SIG-M5 treated with dmso at 0.1 percent for 504 hours (cell line): ENCODE measurements at regions not wholly inside any gene's neighbourhood (a gene's known extent, or its start where the extent isn't known, plus 50 kb on each side); places are given as distances from the start of the nearest gene placed in this dataset.
A peak's percentile ranks its signal among the peaks of the same experiment; 100 is the strongest.

Source experiments
- DNase-seq: peaks from one replicate; lab custom pipeline; 2025; ENCODE audit not compliant: unreplicated experiment; lab: John Stamatoyannopoulos, UW

DNA sequence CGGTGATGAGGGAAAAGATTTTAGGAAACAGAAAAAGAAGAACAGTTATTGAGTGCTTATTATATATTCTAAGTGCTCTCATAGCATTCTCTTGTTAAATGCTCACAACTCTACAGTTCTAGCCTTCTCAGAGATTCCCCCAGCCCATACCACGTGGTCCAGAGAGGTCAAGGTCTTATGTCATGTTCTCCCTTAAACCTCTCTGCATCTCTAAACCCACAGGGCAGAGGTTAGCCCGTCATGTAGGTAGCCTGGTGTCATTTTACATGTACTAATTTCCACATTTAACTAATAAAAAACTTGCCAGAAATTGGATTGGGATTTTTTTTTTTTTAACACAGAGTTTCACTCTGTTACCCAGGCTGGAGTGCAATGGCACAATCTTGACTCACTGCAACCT is 178.0 kb downstream of the CEMIP2 start:
- no peak for DNase-seq

DNA sequence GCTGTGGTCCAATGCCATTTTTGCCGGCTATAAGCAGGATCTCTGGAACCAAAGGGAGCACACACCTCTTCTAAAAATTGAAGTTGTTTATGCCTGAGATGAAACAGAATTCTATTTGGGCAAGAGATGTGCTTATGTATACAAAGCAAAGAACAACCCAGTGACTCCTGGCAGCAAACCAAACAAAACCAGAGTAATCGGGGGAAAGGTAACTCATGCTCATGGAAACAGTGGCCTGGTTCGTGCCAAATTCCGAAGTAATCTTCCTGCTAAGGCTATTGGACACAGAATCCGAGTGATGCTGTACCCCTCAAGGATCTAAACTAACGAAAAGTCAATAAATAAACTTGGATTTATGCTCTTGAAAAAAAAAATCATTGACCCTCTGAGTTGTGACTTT is 178.7 kb downstream of the CEMIP2 start:
- no peak for DNase-seq

DNA sequence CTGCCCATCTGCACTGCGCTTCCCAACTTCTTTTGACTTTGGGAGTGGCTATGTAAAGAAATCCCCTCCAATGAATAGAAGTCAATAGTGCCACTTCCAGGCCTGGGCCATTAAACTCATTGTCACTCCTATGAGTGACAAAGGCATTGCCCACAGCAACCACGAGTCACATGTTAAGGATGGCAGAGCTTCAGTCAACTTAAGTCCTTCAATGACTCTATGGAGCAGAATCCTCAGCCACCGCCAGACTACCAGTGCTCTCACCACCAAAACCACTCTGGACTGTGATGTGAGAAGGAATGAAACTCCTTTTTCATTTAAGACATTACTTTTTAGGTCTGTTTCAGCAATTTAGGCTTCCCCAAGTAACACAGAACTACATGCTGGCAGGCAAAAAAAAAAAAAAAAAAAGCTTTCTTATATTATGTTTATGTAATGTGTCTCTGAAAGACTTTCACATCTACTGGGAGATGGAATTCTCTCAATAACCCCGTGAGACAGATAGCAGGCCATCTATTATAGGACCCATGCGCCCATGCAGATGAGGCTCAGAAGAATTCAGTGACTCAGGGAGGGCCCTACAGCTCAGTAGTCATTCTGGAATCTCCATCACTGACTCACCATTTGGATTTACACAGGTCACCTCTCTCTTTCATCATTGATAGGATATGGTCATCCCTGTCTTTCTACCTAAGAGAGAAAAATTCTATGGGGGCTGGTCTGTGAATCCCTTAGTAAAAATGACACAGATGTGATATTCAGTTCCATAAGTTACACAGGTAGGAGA is 180.5 kb downstream of the CEMIP2 start:
- no peak for DNase-seq

- no peak for DNase-seq
Measured at GRCh38 chr9:71583792-71584191, 184.5 kb downstream of the CEMIP2 start.

DNA sequence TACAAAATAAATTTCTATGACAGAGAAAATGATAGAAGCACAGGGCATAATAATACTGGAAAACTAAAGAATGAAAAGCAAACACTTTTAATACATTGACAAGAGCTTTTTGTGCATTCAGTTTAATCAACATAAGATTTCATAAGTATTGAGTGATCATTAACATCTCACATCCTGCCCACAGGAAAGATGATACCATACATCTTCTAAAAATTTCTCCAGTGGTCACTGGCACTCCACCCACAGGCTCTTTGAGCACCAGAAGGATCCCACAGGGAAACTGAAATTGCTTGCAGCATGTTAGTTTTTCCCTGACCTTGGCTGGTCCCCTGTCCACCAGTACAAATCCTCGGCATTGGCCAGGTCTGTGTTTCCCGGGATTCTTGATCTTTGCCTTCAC is 186.0 kb downstream of the CEMIP2 start:
- DNase-seq = no peak

GRCh38 chr9:71581101-71581500 is 187.2 kb downstream of the CEMIP2 start:
- DNase-seq = no peak

DNA sequence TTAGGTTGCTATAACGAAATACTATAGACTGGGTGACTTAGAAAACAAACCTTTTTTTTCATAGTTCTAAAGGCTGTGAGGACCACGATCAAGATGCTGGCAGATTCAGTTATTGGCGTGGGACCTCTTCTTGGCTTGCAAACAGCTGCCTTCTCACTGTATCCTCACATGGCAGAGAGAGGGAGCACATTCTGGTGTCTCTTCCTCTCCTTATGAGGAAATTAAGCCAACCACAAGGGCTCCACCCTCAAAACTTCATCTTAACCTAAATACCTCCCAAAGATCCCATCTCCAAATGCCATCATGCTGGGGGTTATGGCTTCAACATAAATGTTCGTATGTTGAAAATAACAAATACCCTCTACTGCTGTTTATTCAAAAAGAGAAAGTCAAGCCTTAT is 197.1 kb downstream of the CEMIP2 start:
- DNase-seq = no peak

DNA sequence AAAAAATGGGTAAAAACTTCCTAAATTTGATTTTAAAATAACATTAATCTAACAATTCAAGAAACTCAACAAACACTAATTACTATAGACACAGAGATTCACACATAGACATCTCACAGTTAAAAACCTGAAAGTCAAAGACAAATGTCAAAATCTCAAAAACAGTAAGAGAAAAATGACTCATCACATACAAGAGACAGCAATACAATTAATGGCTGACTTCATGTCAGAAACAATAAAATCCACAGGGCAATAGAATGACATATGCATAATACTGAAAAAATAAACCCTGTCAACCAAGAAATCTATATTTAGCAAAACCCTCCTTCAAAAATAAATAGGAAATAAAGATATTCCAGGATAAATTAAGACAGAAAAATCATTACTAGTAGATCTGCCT is 200.4 kb downstream of the CEMIP2 start:
- no peak for DNase-seq

GRCh38 chr9:71562140-71562539 is 206.2 kb downstream of the CEMIP2 start:
- no peak for DNase-seq

GRCh38 chr9:71557310-71557709 is 211.0 kb downstream of the CEMIP2 start:
- no peak for DNase-seq

DNA sequence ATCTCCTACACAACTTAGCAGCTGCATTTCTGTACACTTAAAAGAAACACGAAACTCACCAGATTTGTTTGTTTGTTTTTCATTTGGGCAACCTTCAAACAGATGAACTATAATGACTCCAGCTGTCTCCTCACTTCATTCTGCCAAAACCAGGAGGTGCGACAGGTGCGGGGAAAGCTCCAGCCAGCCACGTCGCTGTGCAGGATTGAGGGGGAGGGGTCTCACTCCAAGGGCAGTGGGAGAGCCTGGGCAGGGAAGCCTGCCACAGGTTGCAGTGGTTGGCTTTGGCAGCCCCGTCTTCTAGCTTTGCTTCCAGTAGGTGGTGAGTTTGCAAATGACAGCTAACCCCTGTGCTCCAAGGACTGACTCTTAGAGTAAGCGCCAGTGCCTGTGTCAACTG is 215.8 kb downstream of the CEMIP2 start:
- DNase-seq = no peak

DNA sequence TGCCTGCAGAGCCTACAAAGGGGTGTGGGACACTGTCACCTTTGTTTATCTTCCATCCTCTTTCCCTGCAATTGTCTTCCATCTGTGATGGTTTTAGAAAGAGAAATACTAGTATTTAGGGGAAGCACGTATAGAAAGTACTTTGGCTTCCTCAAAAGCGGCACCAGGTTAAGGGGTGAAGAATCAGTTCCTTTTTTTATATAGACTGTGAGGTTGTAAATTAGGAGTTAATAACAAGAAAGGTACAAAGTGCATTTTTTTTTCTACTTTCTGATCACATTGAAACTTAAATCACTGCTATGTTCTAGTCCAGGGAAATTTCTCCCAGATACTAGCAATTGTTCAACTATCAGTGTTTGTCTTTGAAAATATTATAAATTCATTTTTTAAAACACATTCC is 219.3 kb downstream of the CEMIP2 start:
- peak; percentile 1 for DNase-seq

- no peak for DNase-seq
Measured at GRCh38 chr9:71544464-71544863, 223.8 kb downstream of the CEMIP2 start.

- no peak for DNase-seq
Measured at GRCh38 chr9:71541436-71541835, 226.9 kb downstream of the CEMIP2 start.

GRCh38 chr9:71524996-71525580 is 243.2 kb downstream of the CEMIP2 start:
- DNase-seq = no peak

DNA sequence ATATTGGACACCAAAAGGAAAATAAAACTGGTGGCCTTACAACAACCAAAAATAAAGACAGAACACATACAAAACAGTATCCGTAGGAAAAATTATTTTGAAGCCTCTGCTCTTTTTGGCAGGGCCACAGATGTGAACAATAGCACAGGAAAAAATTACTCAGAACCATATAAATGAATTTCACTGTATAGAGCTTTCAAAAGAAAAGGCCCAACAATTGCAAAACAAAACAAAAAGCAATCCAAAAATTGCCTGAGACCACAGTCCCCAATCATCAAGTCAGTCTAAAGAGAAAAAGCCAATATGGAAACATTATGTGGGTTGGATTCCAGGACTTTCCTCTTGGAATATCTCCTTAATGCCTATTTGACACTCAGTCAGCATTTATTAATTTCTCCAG is 243.8 kb downstream of the CEMIP2 start:
- DNase-seq = no peak

- DNase-seq = no peak
Measured at GRCh38 chr9:71521132-71521531, 247.2 kb downstream of the CEMIP2 start.

GRCh38 chr9:71519098-71519696 is 249.1 kb downstream of the CEMIP2 start:
- no peak for DNase-seq

- DNase-seq = no peak
Measured at GRCh38 chr9:71518045-71518827, 250.1 kb downstream of the CEMIP2 start.

GRCh38 chr9:71515626-71516025 is 252.7 kb downstream of the CEMIP2 start:
- DNase-seq = no peak

- DNase-seq = no peak
Measured at GRCh38 chr9:71515107-71515506, 253.2 kb downstream of the CEMIP2 start.
